ENCODE measurements at regions not wholly inside any gene's neighbourhood (a gene's known extent, or its start where the extent isn't known, plus 50 kb on each side); places are given as distances from the start of the nearest gene placed in this dataset.
A peak's percentile ranks its signal among the peaks of the same experiment; 100 is the strongest.

GRCh38 chr11:69394234-69394868, 87.1 kb upstream of the LINC01488 start:
- no peak for DNase-seq

DNA sequence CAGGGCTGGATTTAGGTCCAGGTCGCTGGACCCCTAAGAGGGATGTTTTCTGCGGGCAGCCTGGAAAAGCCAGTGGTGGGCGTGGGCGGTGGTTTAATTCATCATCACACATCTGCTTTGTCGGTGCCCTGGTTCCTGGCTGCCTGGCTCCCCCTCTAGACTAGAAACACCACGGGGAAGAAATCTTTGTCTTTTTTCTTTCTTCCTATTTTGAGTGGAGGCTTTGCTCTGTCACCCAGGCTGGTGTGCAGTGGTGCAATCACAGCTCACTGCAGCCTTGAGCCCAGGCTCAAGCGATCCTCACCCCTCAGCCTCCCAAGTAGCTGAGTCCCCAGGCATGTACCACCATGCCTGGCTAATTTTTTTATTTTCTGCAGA, 86.6 kb upstream of the LINC01488 start:
- no peak for DNase-seq

GRCh38 chr11:69395287-69395686, 86.2 kb upstream of the LINC01488 start:
- no peak for DNase-seq

DNA sequence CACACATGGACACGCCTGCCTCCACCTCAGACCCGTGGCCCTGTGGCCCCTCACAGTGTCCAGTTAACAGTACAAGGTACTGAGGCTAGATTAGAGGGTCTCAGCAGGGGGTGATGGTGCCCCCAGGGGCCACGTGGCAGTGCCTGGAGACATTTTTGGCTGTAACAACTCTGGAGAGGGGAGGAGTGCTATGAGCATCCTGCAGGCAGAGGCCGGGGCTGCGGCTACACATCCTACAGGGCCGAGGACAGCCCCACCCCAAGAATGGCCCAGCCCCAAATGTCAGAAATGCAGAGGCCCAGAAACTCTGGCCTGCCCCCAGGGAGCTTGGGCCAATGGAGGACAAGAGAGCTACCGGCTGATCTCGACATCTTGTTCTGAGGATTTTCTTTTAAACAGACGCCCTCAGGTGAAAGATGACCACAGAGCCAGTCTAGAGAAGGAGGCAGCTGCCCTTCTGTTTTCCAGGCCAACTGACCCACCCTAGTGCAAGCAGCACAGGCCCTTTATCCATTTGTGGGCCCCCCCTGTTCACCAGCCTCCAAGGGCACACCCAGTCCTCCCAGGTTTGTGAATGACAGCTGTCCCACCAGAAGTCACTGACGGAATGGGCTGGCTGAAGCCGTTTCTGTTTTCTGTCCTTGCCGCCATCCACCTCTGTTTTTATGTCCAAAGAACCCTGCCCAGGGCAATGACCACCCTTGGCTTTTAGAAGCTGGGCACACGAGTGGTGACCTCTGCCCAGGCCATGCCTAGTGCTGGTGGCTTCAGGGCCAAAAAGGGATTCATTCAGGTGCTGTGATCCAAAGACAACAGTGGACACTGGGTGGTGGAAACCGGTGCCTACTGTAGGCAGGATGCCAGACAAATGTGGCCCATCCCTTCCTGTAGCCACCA, 85.2 kb upstream of the LINC01488 start:
- no peak for DNase-seq

- no peak for DNase-seq
Measured at GRCh38 chr11:69396948-69397307, 84.5 kb upstream of the LINC01488 start.

- no peak for DNase-seq
Measured at GRCh38 chr11:69397732-69398131, 83.7 kb upstream of the LINC01488 start.

DNA sequence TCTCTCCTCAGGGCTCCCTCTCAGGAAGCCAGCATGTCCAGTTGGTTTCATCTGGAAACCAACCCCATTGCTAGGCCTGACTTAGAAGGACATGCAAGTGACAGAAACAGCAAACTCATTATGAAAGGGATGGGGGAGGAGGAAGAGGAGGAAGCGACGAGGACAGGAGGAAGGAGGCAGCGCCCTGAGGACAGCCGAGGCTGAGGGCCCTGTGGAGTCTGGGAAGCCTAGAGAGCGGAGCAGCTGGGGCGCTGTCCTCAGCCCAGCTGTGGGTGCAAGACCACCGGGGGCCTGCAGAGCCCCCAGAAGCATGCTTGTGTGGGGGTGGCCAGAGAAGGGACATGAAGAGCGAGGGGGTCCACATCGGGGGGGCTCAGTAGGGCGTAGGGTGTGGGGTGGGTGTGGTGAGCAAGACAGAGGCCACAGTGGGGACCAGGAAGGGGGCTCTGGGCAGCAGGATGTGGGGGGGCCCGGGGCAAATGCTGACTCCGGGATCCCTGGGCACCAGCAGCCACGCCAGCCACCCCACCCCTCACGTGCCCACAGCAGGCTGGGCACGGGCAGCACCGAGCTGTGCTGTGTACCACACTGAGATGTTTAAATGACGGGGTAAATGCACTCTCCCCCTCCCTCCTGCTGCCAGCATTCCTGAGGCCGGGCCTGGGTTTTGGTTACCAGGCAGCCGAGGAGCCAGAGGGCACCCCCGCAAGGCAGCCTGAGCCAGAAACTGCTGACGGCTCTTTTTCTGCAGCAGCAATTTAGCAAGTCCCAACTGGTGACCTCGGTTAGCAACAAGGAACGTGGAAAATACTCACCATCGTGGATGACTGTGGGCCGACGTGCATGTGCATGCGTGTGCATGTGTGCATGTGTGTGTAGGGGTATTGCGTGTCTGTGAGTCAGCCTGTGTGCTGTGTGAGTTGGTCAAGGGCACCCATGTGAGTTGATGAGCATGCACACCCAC, 82.7 kb upstream of the LINC01488 start:
- DNase-seq = no peak

DNA sequence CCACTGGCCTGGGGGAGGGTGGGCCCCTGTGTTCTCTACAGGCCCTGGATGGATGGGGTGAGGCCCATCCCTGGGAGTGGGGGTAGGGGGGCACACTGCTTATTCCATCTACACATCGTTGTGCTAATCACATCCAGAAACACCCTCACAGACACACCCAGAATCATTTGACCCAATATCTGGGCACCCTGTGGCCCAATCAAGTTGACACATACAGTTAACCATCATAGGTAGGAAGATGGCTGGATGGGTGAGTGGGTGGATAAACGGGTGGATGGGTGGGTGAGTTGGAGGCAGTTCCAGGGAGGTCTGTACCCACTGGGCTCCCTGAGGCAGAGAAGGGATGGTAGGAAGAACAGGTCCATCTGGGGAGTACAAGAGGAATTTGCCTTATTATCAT, 81.3 kb upstream of the LINC01488 start:
- DNase-seq = no peak

DNA sequence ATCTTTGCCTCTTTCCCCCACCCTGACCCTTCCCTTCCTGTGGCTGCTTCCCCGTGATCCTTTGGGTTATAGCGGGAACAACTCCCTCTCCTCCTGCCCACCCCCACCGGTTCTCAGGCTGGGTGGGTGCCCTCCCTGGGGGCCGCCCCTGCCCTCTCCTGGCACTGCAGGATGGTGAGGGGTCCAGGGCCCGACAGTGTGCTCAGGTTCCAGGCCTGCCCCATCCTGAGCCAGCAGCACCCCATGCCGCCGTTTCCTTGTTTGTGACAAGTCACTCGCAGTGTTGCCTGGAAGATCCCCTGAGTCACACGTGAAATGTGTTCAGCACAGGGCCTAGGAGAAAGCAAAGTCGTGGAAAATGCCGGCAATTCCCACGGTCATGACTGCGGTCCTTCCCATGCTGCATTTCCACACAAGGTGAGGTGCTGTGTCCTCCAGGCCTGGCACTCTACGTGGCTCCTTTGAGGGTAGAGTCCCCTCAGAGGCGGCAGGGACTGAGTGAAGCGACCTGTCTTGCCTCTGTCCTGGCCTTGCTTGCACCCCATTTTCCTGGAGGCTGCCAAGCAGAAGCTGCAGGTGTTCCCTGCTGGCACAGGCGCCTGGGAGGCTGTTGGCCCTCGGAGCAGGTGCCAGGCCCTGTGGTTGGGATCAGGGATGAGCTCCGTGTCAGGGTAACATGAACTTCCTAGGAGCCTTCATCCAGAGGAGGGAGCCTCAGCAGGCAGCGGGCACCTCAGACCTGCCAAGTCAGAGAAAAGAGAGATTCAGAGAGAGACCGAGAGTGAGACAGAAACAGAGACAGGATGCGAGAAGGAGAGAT, 80.5 kb upstream of the LINC01488 start:
- no peak for DNase-seq

DNA sequence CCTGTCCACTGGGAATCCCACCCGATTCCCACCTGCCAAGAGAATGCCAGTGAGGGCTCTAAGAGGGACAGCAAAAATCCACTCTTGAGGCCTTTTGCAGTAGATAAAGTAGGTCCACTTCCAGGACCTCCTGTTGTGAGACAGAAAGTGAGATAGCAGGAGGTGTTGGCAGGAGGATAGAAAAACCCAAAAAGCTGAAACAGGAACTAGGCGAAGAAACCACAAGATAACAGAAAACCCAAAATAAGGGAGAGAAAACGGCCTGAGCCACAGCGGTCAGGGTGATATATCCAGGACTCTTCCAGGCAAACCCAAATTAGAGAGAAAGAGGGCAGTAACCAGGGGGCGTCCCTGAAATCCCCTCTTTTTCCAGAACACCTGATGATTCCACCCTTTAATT, 79.7 kb upstream of the LINC01488 start:
- no peak for DNase-seq

GRCh38 chr11:69402251-69402887, 79.1 kb upstream of the LINC01488 start:
- no peak for DNase-seq

- DNase-seq = no peak
Measured at GRCh38 chr11:69403556-69404215, 77.8 kb upstream of the LINC01488 start.

DNA sequence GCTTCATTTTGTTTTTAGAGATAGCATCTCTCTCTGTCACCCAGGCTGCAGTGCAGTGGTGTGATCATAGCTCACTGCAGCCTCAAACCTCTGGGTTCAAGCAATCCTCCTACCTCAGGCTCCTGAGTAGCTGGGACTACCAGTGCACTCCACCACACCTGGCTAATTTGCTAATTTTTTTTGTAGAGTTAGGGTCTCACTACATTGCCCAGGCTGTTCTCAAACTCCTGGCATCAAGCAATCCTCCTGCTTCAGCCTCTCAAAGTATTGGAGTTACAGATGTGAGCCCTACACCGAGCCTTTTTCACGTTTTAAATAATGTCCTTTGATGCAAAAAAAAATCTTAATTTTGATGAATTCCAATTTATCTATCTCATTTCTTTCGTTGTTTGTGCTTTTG, 75.4 kb upstream of the LINC01488 start:
- no peak for DNase-seq

DNA sequence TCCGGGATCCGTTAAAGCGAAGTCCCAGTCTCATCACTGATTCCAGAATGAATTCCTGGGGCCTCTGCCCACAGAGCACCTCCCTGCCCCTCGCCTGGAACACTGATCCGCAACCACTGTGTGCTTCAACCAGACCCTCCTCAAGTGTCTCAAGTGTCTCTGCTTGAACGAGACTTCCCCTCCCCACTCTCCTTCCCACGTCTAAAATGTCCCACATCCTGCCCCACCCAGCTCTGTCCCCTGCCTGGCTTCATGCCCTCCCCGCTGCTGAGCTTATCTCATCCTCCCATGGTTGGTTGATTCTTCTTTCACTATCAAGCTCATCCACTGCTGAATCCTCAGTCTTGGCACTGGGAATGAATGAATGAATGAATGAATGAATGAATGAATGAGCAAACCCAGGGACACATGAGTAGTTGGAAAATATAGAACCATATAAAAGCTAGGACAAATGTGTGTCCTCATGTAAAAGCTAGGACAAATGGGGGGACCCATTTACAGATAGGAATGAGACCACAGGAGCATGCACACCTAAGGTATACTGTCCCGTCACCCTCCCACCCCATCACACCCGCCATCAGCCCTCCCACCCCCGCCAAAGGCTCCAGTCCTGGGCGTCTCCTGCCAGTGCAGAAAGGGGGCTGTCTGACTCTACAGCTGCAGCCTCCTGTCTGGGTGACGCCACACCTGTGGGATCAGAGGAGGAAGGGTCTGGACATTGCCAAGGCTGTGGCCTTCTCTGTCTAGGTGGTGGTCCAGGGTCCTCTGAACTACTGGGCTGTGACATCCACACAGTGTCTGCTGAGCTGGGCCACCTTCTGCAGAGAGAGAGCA, 71.4 kb upstream of the LINC01488 start:
- no peak for DNase-seq

DNA sequence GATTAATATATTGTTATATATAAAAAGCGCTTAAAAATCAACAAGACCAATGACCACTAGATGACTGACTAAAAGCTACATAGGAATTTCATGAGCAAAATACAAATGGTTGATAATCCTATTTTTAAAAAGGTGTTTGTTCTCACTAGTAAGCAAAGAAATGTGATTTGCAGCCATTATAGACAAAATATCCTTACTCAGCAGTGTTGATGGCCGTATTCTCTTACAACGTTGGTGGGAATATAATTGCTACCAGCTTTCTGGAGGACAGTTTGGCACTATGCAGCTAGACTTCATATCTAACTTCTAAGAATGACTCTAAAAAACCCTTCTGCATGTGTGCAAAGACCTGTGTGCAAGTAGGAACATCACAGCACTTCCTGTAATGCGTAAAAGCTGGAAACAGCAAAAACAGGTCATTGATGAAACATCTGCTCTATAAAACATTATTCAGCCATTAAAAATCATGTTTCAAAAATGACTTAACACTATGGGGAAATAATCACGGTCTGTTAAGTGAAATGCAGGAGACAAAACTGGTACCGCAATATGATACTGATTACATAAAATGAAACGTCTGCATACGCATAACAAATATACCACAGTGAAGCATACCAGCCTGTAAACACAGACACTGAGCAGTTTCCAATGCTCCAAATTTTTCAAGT, 70.1 kb upstream of the LINC01488 start:
- DNase-seq = no peak

GRCh38 chr11:69413015-69413801, 68.3 kb upstream of the LINC01488 start:
- no peak for DNase-seq

GRCh38 chr11:69413993-69414392, 67.5 kb upstream of the LINC01488 start:
- DNase-seq = no peak

- peak; percentile 16 for DNase-seq
Measured at GRCh38 chr11:69414773-69415187, 66.7 kb upstream of the LINC01488 start.
